HG03060 (cell line): ENCODE measurements at regions not wholly inside any gene's neighbourhood (a gene's known extent, or its start where the extent isn't known, plus 50 kb on each side); places are given as distances from the start of the nearest gene placed in this dataset.

Experiments used
- ATAC-seq: cut with Tn5 transposase; IDR thresholded peaks from one replicate; pipeline ENCODE4 v1.9.1; 2021; ENCODE audit warnings: low read depth, moderate number of reproducible peaks; ENCODE audit not compliant: unreplicated experiment

GRCh38 chr15:62752657-62753517 is 289.7 kb upstream of the TPM1 start:
- no peak for ATAC-seq

GRCh38 chr15:62753518-62754221 is 288.9 kb upstream of the TPM1 start:
- ATAC-seq = no peak

GRCh38 chr15:62756326-62756994 is 286.1 kb upstream of the TPM1 start:
- ATAC-seq = no peak

- no peak for ATAC-seq
Measured at GRCh38 chr15:62756995-62757360, 285.6 kb upstream of the TPM1 start.

- ATAC-seq = no peak
Measured at GRCh38 chr15:62757535-62757934, 285.0 kb upstream of the TPM1 start.

- ATAC-seq = no peak
Measured at GRCh38 chr15:62758126-62758951, 284.2 kb upstream of the TPM1 start.

- no peak for ATAC-seq
Measured at GRCh38 chr15:62758952-62759349, 283.6 kb upstream of the TPM1 start.

- ATAC-seq = no peak
Measured at GRCh38 chr15:62760538-62760937, 282.0 kb upstream of the TPM1 start.

- no peak for ATAC-seq
Measured at GRCh38 chr15:62765916-62766315, 276.6 kb upstream of the TPM1 start.

GRCh38 chr15:62766599-62766998 is 275.9 kb upstream of the TPM1 start:
- ATAC-seq = no peak

- ATAC-seq = no peak
Measured at GRCh38 chr15:62769604-62770003, 272.9 kb upstream of the TPM1 start.

GRCh38 chr15:62770111-62770660 is 272.4 kb upstream of the TPM1 start:
- ATAC-seq = no peak

GRCh38 chr15:62770752-62771151 is 271.8 kb upstream of the TPM1 start:
- ATAC-seq = no peak

- ATAC-seq = no peak
Measured at GRCh38 chr15:62771234-62771633, 271.3 kb upstream of the TPM1 start.

GRCh38 chr15:62773369-62774165 is 269.0 kb upstream of the TPM1 start:
- no peak for ATAC-seq

- no peak for ATAC-seq
Measured at GRCh38 chr15:62775932-62776331, 266.6 kb upstream of the TPM1 start.

GRCh38 chr15:62777671-62778070 is 264.9 kb upstream of the TPM1 start:
- no peak for ATAC-seq

GRCh38 chr15:62779036-62779770 is 263.3 kb upstream of the TPM1 start:
- ATAC-seq = no peak

- ATAC-seq = no peak
Measured at GRCh38 chr15:62779899-62780298, 262.6 kb upstream of the TPM1 start.
